ENCODE measurements at regions not wholly inside any gene's neighbourhood (a gene's known extent, or its start where the extent isn't known, plus 50 kb on each side); places are given as distances from the start of the nearest gene placed in this dataset.

DNA sequence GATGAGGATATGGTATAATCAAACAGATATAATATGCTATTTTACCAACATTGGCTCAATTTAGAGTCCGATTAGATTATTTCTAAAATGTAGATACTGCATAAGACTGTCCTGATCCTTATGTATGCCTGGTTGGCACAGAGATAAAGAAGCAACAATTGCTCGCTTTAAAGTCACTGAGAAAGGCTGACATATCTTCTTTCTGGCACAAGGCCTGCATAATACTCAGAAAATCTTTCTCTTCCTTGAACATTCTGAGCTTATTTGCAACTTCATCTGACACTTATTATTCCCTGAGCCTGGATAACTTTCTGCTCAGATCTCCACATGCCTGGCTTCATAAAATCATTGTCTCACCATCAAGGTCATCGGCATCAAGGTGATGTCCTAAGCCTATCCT lies 219.3 kb upstream of the CDH9 start:
- H3K27ac Mint-ChIP-seq: no peak overlapping the region
- ChIA-PET CTCF (no interaction called here), POLR2A (no interaction called here)
- intact Hi-C loops (cut with micrococcal nuclease): no loop called here
- no peak overlapping the region for H3K4me3 Mint-ChIP-seq
- H3K27me3 Mint-ChIP-seq: no peaks in the 10 kb centered on the region
- no peaks in the 10 kb centered on the region for H3K36me3 Mint-ChIP-seq
- DNase-seq: no peak
- peaks cover 20% of the 10 kb centered on the region for H3K9me3 Mint-ChIP-seq
- no peaks in the 10 kb centered on the region for H3K4me1 Mint-ChIP-seq (ENCODE audit: low read depth)

DNA sequence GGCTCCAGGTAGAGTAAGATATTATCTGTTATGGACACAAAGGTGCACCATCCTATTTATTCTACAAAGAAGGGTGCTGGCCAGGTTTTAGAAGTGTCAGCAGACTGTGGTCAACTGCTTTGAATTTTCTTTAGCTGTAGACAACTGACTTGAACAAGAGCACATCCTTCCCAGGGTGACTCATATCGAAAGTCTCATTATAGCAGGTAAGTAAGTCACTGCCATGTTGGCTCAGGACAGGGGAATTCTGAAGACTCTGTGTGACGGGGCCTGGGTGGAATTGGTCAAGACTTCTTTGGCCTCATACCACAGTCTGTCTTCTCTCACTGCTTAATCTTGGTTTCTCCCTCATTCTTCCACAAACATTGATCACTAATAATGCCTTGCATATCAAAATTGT lies 214.5 kb upstream of the CDH9 start:
- Mint-ChIP-seq H3K4me3 (no peak overlapping the region), H3K36me3 (no peaks in the 10 kb centered on the region), H3K4me1 (ENCODE audit: low read depth) (no peaks in the 10 kb centered on the region), H3K27me3 (no peaks in the 10 kb centered on the region), H3K9me3 (peaks cover 7% of the 10 kb centered on the region), H3K27ac (no peak overlapping the region)
- CTCF ChIA-PET: no interaction called here
- intact Hi-C loops (cut with micrococcal nuclease): no loop called here
- DNase-seq: no peak
- POLR2A ChIA-PET: no interaction called here

DNA sequence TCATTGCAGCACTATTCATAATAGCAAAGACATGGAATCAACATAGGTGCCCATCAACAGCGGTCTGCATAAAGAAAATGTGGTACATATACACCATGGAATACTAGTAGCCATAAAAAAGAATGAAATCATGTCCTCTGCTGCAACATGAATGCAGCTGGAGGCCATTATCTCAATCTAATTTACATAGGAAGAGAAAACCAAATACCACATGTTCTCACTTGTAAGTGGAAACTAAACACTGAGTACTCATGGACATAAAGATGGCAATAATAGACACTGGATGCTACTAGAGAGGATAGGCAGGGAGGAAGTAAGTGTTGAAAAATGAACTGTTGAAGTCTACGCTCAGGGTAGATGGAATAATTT lies 203.9 kb upstream of the CDH9 start:
- intact Hi-C loops (cut with micrococcal nuclease): no loop called here

DNA sequence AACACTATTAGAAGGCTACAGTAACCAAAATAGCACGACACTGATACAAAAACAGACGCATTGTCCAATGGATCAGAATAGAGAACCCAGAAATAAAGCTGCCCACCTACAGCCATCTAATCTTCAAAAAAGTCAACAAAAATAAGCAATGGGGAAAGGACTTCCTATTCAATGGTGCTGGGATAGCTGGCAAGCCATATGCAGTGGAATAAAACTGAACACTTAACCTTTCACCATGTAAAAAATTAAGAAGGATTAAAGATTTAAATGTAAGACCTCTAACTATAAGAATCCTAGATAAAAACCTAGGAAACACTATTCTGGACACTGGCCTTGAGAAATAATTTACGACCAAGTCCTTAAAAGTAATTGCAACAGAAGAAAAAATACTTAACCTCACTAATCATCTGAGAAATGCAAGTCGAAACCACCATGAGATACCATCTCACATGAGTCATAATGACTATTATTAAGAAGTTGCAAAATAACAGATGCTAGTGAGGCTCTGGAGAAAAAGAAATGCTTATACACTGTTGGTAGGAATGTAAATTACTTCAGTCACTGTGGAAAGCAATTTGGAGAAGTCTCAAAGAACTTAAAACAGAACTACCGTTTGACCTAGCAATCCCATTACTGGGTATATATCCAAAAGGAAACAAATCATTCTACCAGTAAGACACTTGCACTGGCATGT lies 203.3 kb upstream of the CDH9 start:
- H3K4me1 Mint-ChIP-seq (ENCODE audit: low read depth): no peaks in the 10 kb centered on the region
- H3K27me3 Mint-ChIP-seq: no peaks in the 10 kb centered on the region
- no peak for DNase-seq
- intact Hi-C loops (cut with micrococcal nuclease): no loop called here
- no peak overlapping the region for H3K27ac Mint-ChIP-seq
- H3K4me3 Mint-ChIP-seq: no peak overlapping the region
- ChIA-PET CTCF (no interaction called here), POLR2A (no interaction called here)
- H3K36me3 Mint-ChIP-seq: no peaks in the 10 kb centered on the region
- peaks cover 10% of the 10 kb centered on the region for H3K9me3 Mint-ChIP-seq

More for the DNA sequence above, 203.9 kb upstream of the CDH9 start:
- no peak for DNase-seq
- no peaks in the 10 kb centered on the region for H3K4me1 Mint-ChIP-seq (ENCODE audit: low read depth)
- H3K27ac Mint-ChIP-seq: no peak overlapping the region
- POLR2A ChIA-PET: no interaction called here
- no peak overlapping the region for H3K4me3 Mint-ChIP-seq
- CTCF ChIA-PET: no interaction called here
- no peaks in the 10 kb centered on the region for H3K27me3 Mint-ChIP-seq
- no peaks in the 10 kb centered on the region for H3K36me3 Mint-ChIP-seq
- peaks cover 11% of the 10 kb centered on the region for H3K9me3 Mint-ChIP-seq

DNA sequence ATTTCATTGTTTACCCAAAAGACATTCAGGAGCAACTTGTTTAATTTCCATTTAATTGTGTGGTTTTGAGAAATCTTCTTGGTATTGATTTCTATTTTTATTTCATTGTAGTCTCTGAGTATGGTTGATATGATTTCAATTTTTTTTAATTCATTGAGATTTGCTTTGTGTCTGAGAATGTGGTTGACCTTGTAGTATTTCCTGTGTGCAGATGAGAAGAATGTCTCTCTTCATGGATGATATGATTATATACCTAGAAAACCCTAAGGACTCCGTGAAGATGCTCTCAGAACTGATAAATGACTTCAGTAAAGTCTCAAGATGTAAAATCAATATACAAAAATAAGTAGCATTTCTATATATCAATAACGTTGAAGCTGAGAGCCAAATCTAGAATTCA lies 202.4 kb upstream of the CDH9 start:
- POLR2A ChIA-PET: no interaction called here
- Mint-ChIP-seq H3K36me3 (no peaks in the 10 kb centered on the region), H3K9me3 (peaks cover 8% of the 10 kb centered on the region), H3K27ac (no peak overlapping the region), H3K4me1 (ENCODE audit: low read depth) (no peaks in the 10 kb centered on the region), H3K27me3 (no peaks in the 10 kb centered on the region), H3K4me3 (no peak overlapping the region)
- no peak for DNase-seq
- intact Hi-C loops (cut with micrococcal nuclease): no loop called here
- CTCF ChIA-PET: no interaction called here

DNA sequence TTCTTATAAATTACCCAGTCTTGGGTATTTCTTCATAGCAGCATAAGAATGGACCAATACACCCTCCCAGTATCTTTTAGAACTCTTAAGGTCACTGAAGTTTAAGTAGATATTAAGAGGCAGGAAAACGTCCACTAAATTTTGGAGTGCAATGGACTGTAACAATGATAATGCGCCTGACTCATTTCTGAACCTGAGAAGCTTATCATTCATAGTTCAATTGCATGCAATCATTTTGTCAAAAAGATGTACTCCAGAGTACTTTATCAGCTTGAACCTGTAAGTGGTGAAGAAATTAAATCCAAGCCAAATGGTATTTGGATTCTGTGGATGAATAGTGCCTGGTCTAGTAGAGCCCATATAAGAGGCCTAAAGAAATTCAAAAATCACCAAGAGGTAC lies 196.5 kb upstream of the CDH9 start:
- Mint-ChIP-seq H3K36me3 (no peaks in the 10 kb centered on the region), H3K4me3 (no peak overlapping the region), H3K27ac (no peak overlapping the region), H3K4me1 (ENCODE audit: low read depth) (no peaks in the 10 kb centered on the region), H3K27me3 (no peaks in the 10 kb centered on the region), H3K9me3 (no peaks in the 10 kb centered on the region)
- intact Hi-C loops (cut with micrococcal nuclease): no loop called here
- CTCF ChIA-PET: no interaction called here
- POLR2A ChIA-PET: no interaction called here
- no peak for DNase-seq

DNA sequence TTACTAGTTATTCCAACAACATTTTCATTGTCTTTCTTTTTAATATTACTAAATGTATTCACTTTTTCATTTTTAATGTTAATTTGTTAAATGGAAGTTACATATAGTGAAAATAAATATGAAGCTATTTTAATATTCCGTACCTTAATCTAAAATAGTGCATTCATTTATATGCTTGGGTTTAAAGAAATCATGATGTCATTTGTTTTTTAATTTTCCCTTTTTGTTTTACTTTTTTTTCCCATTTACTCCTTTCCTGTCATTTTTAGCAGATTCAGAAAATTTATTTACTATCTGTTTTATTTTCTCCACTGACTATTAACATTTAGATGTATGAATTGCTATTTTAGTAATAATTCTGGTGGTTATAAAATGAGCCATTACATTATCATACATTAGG lies 183.0 kb upstream of the CDH9 start:
- CTCF ChIA-PET: no interaction called here
- POLR2A ChIA-PET: no interaction called here
- Mint-ChIP-seq H3K27ac (no peak overlapping the region), H3K36me3 (no peaks in the 10 kb centered on the region), H3K9me3 (peaks cover 16% of the 10 kb centered on the region), H3K27me3 (no peaks in the 10 kb centered on the region), H3K4me1 (ENCODE audit: low read depth) (no peaks in the 10 kb centered on the region), H3K4me3 (no peak overlapping the region)
- DNase-seq: no peak
- intact Hi-C loops (cut with micrococcal nuclease): no loop called here

DNA sequence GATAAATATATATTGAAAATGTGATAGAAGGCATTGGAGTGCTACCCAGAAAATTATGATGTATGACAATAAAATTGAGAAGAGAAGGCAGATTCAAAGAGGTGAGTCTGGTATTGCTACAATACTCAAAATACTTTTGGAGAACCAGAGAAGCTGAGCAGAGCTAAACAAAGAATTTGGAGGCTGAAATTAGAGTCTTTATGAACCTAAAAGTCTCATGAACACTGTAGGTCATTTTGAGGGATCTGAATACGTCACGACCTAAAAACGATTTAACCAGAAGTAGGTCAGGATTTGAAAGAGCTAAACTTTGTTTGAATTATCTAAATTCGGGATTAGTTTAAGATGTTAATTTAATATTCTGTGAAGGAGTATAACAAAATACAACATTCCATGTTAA lies 182.4 kb upstream of the CDH9 start:
- ChIA-PET POLR2A (no interaction called here), CTCF (no interaction called here)
- no peaks in the 10 kb centered on the region for H3K36me3 Mint-ChIP-seq
- no peaks in the 10 kb centered on the region for H3K4me1 Mint-ChIP-seq (ENCODE audit: low read depth)
- no peaks in the 10 kb centered on the region for H3K27me3 Mint-ChIP-seq
- DNase-seq: no peak
- no peak overlapping the region for H3K27ac Mint-ChIP-seq
- H3K9me3 Mint-ChIP-seq: peaks cover 16% of the 10 kb centered on the region
- intact Hi-C loops (cut with micrococcal nuclease): no loop called here
- H3K4me3 Mint-ChIP-seq: no peak overlapping the region

DNA sequence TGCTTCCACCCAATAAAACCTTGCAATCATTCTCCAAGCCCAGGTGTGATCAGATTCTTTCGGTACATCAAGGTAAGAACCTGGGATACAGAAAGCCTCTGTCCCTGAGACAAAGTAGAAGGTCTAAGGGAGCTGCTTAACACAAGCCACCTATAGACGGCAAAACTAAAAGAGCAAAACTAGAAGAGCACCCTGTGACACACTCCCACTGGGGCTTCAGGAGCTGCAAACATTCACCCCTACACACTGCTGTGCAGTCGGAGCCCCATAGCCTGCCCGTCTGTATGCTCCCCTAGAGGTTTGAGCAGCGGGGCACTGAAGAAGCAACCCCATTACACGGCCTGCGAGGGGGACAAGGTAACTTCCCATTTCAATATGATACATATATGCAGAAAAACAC lies 179.6 kb upstream of the CDH9 start:
- H3K27me3 Mint-ChIP-seq: no peaks in the 10 kb centered on the region
- CTCF ChIA-PET: no interaction called here
- DNase-seq: no peak
- H3K4me1 Mint-ChIP-seq (ENCODE audit: low read depth): no peaks in the 10 kb centered on the region
- POLR2A ChIA-PET: no interaction called here
- intact Hi-C loops (cut with micrococcal nuclease): no loop called here
- H3K9me3 Mint-ChIP-seq: peaks cover 13% of the 10 kb centered on the region
- H3K36me3 Mint-ChIP-seq: no peaks in the 10 kb centered on the region
- H3K4me3 Mint-ChIP-seq: no peak overlapping the region
- H3K27ac Mint-ChIP-seq: no peak overlapping the region

DNA sequence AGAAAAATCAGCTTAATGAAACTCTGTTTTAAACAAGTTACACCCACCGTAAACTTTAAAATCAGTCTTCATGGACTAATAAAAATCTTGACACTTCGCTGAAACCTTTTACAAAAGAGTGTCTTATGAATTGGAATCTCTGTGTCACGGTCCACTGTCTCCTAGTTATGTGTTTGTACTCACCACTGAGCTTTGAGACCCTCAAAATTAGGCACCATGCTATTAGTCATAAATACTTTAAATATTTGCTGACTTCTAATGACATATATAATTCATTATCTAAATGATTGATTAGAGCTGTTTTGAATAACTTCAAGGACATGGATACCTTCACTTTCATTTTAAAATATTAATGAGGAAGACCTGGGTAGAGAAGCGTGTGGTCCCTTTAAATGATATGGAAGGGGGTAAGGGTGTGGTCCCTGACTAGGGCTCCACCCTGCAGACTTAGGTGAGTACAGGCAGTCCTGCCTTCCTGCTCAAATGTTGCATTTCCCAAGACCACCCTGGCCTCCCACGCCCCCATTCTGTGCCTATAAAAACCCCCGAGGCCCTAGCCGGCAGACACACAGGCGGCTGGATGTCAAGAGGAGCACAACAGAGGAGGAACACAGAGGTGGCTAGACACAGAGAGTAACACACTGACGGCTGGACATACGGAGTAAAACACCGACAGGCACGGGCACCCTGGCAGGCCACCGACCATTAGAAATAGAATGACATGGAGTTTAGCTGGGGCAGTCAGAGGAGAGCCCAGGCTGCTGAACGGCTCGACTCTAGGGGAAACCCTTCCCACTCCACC lies 179.0 kb upstream of the CDH9 start:
- Mint-ChIP-seq H3K4me1 (ENCODE audit: low read depth) (no peaks in the 10 kb centered on the region), H3K27me3 (no peaks in the 10 kb centered on the region), H3K9me3 (peaks cover 15% of the 10 kb centered on the region), H3K27ac (no peak overlapping the region), H3K36me3 (no peaks in the 10 kb centered on the region), H3K4me3 (no peak overlapping the region)
- CTCF ChIA-PET: no interaction called here
- no peak for DNase-seq
- intact Hi-C loops (cut with micrococcal nuclease): no loop called here
- POLR2A ChIA-PET: no interaction called here

DNA sequence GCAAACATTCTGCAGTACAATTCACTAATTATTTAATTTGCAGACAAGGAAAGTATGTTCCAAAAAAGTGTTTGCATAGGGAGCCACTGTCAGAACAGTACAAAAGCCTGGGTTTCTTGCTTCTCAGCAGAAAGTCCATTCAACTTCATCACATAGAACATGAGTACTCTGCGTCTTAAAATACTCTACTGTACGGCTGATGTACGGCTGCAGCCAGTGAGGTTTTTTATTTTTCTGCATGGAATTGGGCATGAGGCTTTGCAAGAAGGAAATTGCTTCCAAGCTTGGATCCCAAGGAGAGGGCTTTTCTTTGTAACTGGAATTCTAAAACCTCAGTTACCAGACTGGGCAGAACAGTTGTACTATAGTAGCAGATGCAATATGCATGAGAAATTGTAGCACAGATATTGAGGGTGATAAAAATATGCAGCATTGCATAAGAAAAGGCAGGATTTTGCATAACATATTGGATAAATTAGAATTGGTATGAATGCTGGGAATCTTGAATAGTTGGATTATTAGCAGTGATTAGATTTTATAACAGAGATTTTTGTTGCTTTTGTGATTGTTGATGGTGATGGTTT lies 178.1 kb upstream of the CDH9 start:
- intact Hi-C loops (cut with micrococcal nuclease): no loop called here
- Mint-ChIP-seq H3K4me3 (no peak overlapping the region), H3K4me1 (ENCODE audit: low read depth) (no peaks in the 10 kb centered on the region), H3K36me3 (no peaks in the 10 kb centered on the region), H3K27me3 (no peaks in the 10 kb centered on the region), H3K9me3 (peaks cover 14% of the 10 kb centered on the region), H3K27ac (no peak overlapping the region)
- no peak for DNase-seq
- CTCF ChIA-PET: interaction anchor here (0.6 kb wide), 1 partner anchor 1412 kb away, joined by 3 read pairs; no protein-coding TSS in a partner anchor
- POLR2A ChIA-PET: no interaction called here

DNA sequence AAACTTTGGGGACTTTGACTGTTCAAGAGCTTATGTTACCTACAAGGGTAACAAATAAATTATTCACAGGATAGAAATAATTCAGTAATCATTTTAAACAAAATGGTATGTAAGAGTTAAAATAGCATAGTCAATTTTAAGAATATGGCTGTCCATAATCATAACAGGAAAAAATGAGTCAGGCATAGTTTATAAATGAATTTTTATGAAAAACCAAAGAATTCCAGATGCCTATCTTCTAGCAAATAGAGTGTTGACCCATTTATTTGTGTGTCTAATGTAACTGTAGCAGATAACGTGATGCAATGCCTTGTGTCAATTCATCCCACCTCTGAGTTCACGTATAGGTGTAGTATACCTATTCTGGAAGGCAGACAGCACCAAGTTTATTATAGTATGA lies 169.7 kb upstream of the CDH9 start:
- H3K27ac Mint-ChIP-seq: no peak overlapping the region
- ChIA-PET CTCF (no interaction called here), POLR2A (no interaction called here)
- H3K27me3 Mint-ChIP-seq: no peaks in the 10 kb centered on the region
- no peaks in the 10 kb centered on the region for H3K4me1 Mint-ChIP-seq (ENCODE audit: low read depth)
- no peak for DNase-seq
- H3K36me3 Mint-ChIP-seq: no peaks in the 10 kb centered on the region
- H3K9me3 Mint-ChIP-seq: peaks cover 25% of the 10 kb centered on the region
- intact Hi-C loops (cut with micrococcal nuclease): no loop called here
- no peak overlapping the region for H3K4me3 Mint-ChIP-seq

Data from activated CD4-positive, alpha-beta memory T cell treated with anti-CD3 and anti-CD28 coated beads for 36 hours (primary cell).